CD4-positive, alpha-beta T cell (primary cell): ENCODE measurements at regions not wholly inside any gene's neighbourhood (a gene's known extent, or its start where the extent isn't known, plus 50 kb on each side); places are given as distances from the start of the nearest gene placed in this dataset.

ENCODE experiments used
- ATAC-seq: fragments of 200-7000 bp; cut with Tn5 transposase; one replicate; pipeline ENCODE4 v1.10.0; 2022; ENCODE audit warnings: mild to moderate bottlenecking; ENCODE audit not compliant: poor library complexity
- CTCF ChIA-PET: fragments of 350-600 bp; sonication (Branson Sonifier 250); formaldehyde crosslinking; loops from one replicate; lab custom pipeline; 2021; ENCODE audit warnings: antibody characterized with exemption, inconsistent platforms; lab: Charles Lee
- POLR2A ChIA-PET: fragments of 350-600 bp; sonication (Branson Sonifier 250); formaldehyde crosslinking; loops from one replicate; lab custom pipeline; 2021; ENCODE audit warnings: antibody characterized with exemption, inconsistent platforms; lab: Charles Lee
- DNase-seq, 14 experiments: peaks; one replicate each; pipeline ENCODE4 v3.0.0-alpha.2; 2013 to 2020; ENCODE audit warnings: mixed read lengths in 2 of 14
- H3K27ac ChIP-seq, 2 donors: one replicate each; pipeline versions ENCODE4 v1.5.1 to v1.7.0; 2013; ENCODE audit warnings: low read length in 2 of 2, low read depth in 1 of 2, mild to moderate bottlenecking in 1 of 2
- H3K27me3 ChIP-seq, 2 experiments: 1 replicate in 1 of 2; 2 replicates in 1 of 2; pipeline versions ENCODE4 v1.6.1 to v1.7.0; 2013; ENCODE audit warnings: low read length in 2 of 2, control low read depth in 1 of 2, mild to moderate bottlenecking in 1 of 2, moderate library complexity in 1 of 2; ENCODE audit not compliant: insufficient read depth in 2 of 2, control insufficient read depth in 1 of 2
- H3K36me3 ChIP-seq: one replicate; pipeline ENCODE4 v1.6.1; 2013; ENCODE audit warnings: low read length, control low read depth; ENCODE audit not compliant: insufficient read depth
- H3K4me1 ChIP-seq: one replicate; pipeline ENCODE4 v1.6.1; 2013; ENCODE audit warnings: low read length, control low read depth; ENCODE audit not compliant: insufficient read depth
- H3K4me3 ChIP-seq: one replicate; pipeline ENCODE4 v1.5.1; 2013; ENCODE audit warnings: mild to moderate bottlenecking, low read length, moderate library complexity
- H3K9me3 ChIP-seq, 2 experiments: 1 replicate in 1 of 2; 2 replicates in 1 of 2; pipeline versions ENCODE4 v1.6.1 to v1.7.0; 2013; ENCODE audit warnings: low read length in 2 of 2, mild to moderate bottlenecking in 2 of 2, control low read depth in 1 of 2, moderate library complexity in 1 of 2; ENCODE audit not compliant: control insufficient read depth in 1 of 2, insufficient read depth in 1 of 2
- H3K27ac Mint-ChIP-seq: one replicate; pipeline ENCODE4 v1.8.0; 2020; ENCODE audit warnings: mixed read lengths
- H3K27me3 Mint-ChIP-seq: one replicate; pipeline ENCODE4 v1.8.0; 2021; ENCODE audit warnings: mixed read lengths
- H3K36me3 Mint-ChIP-seq: one replicate; pipeline ENCODE4 v1.8.0; 2021; ENCODE audit warnings: low read depth, mixed read lengths
- H3K4me1 Mint-ChIP-seq: one replicate; pipeline ENCODE4 v1.8.0; 2021; ENCODE audit warnings: low read depth, mixed read lengths
- H3K4me3 Mint-ChIP-seq: one replicate; pipeline ENCODE4 v1.8.0; 2020; ENCODE audit warnings: mild to moderate bottlenecking, mixed read lengths
- H3K9me3 Mint-ChIP-seq: one replicate; pipeline ENCODE4 v1.8.0; 2020; ENCODE audit warnings: mixed read lengths
- intact Hi-C, 2 experiments: fragments of 100-400 bp; cut with DNase I in 1 of 2; cut with micrococcal nuclease in 1 of 2; formaldehyde crosslinking; loops; one replicate each; pipeline versions ENCODE4 v1.15.1 to v1.9.0; 2023 to 2025; cut with DNase I, micrococcal nuclease
- TF ChIP-seq, protein P1 (sequence below): fragments of 200-600 bp; IDR thresholded peaks from one replicate; pipeline ENCODE4 v1.8.0; 2022; ENCODE audit warnings: antibody characterized with exemption, mild to moderate bottlenecking

- TF ChIP-seq, protein P1, sequence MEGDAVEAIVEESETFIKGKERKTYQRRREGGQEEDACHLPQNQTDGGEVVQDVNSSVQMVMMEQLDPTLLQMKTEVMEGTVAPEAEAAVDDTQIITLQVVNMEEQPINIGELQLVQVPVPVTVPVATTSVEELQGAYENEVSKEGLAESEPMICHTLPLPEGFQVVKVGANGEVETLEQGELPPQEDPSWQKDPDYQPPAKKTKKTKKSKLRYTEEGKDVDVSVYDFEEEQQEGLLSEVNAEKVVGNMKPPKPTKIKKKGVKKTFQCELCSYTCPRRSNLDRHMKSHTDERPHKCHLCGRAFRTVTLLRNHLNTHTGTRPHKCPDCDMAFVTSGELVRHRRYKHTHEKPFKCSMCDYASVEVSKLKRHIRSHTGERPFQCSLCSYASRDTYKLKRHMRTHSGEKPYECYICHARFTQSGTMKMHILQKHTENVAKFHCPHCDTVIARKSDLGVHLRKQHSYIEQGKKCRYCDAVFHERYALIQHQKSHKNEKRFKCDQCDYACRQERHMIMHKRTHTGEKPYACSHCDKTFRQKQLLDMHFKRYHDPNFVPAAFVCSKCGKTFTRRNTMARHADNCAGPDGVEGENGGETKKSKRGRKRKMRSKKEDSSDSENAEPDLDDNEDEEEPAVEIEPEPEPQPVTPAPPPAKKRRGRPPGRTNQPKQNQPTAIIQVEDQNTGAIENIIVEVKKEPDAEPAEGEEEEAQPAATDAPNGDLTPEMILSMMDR = no peak
- H3K9me3 Mint-ChIP-seq = no peaks in the 10 kb centered on the region
- ATAC-seq (no peak), DNase-seq (no peak)
- H3K36me3 ChIP-seq = no peaks in the 10 kb centered on the region
- no peaks in the 10 kb centered on the region for H3K36me3 Mint-ChIP-seq
- no peaks in the 10 kb centered on the region for H3K27me3 ChIP-seq
- H3K4me1 Mint-ChIP-seq = no peaks in the 10 kb centered on the region
- no peaks in the 10 kb centered on the region for H3K27me3 Mint-ChIP-seq
- CTCF ChIA-PET = no interaction called here
- no peak overlapping the region for H3K4me3 Mint-ChIP-seq
- no peaks in the 10 kb centered on the region for H3K4me1 ChIP-seq
- no peaks in the 10 kb centered on the region for H3K9me3 ChIP-seq
- no peak overlapping the region for H3K27ac Mint-ChIP-seq
- H3K27ac ChIP-seq = no peak overlapping the region
- no peak overlapping the region for H3K4me3 ChIP-seq
- intact Hi-C loops = no loop called here
- POLR2A ChIA-PET = no interaction called here
Measured at GRCh38 chrX:138031715-138032114, 465.8 kb downstream of the ZIC3 start.

- Histone ChIP-seq H3K27me3 (no peaks in the 10 kb centered on the region), H3K4me3 (no peak overlapping the region)
- CTCF ChIA-PET = no interaction called here
Measured at GRCh38 chrX:138034136-138034535, 468.2 kb downstream of the ZIC3 start.

GRCh38 chrX:138037548-138037947 is 471.6 kb downstream of the ZIC3 start:
- Histone ChIP-seq H3K4me1 (no peaks in the 10 kb centered on the region), H3K4me3 (no peak overlapping the region), H3K27ac (no peak overlapping the region), H3K36me3 (no peaks in the 10 kb centered on the region), H3K27me3 (no peaks in the 10 kb centered on the region), H3K9me3 (no peaks in the 10 kb centered on the region)
- H3K9me3 Mint-ChIP-seq = no peaks in the 10 kb centered on the region
- POLR2A ChIA-PET = no interaction called here
- H3K36me3 Mint-ChIP-seq = no peaks in the 10 kb centered on the region
- CTCF ChIA-PET = no interaction called here
- TF ChIP-seq, protein P1 = no peak
- intact Hi-C loops = no loop called here
- ATAC-seq (no peak), DNase-seq (no peak)
- no peak overlapping the region for H3K27ac Mint-ChIP-seq
- no peaks in the 10 kb centered on the region for H3K4me1 Mint-ChIP-seq
- no peaks in the 10 kb centered on the region for H3K27me3 Mint-ChIP-seq
- no peak overlapping the region for H3K4me3 Mint-ChIP-seq

More at GRCh38 chrX:138034136-138034535, 468.2 kb downstream of the ZIC3 start:
- Mint-ChIP-seq H3K36me3 (no peaks in the 10 kb centered on the region), H3K4me1 (no peaks in the 10 kb centered on the region), H3K9me3 (no peaks in the 10 kb centered on the region), H3K27ac (no peak overlapping the region), H3K27me3 (no peaks in the 10 kb centered on the region), H3K4me3 (no peak overlapping the region)
- intact Hi-C loops = no loop called here
- no peaks in the 10 kb centered on the region for H3K4me1 ChIP-seq
- ATAC-seq = no peak
- no peaks in the 10 kb centered on the region for H3K9me3 ChIP-seq
- POLR2A ChIA-PET = no interaction called here
- H3K36me3 ChIP-seq = no peaks in the 10 kb centered on the region
- DNase-seq = no peak
- H3K27ac ChIP-seq = no peak overlapping the region
- TF ChIP-seq, protein P1 = no peak
